ENCODE measurements at regions not wholly inside any gene's neighbourhood (a gene's known extent, or its start where the extent isn't known, plus 50 kb on each side); places are given as distances from the start of the nearest gene placed in this dataset.

GRCh38 chr20:59377842-59378241 lies 77.4 kb downstream of the EDN3 start:
- TF ChIP-seq CTCF (IDR thresholded peaks at IDR 0.05; ENCODE audit: low read depth, low read length) (no peak), POLR2A (IDR thresholded peaks at IDR 0.05; ENCODE audit: extremely low read depth, insufficient read length) (no peak), MAX (IDR thresholded peaks at IDR 0.05; ENCODE audit: low read depth, low read length) (no peak)

Measured in NB4 (cell line).